ENCODE measurements at regions not wholly inside any gene's neighbourhood (a gene's known extent, or its start where the extent isn't known, plus 50 kb on each side); places are given as distances from the start of the nearest gene placed in this dataset.
"Not testable (repeated sequence)": the region's sequence is repeated elsewhere in the genome, so short reads cannot be mapped to it uniquely, and the experiment has no call there.

DNA sequence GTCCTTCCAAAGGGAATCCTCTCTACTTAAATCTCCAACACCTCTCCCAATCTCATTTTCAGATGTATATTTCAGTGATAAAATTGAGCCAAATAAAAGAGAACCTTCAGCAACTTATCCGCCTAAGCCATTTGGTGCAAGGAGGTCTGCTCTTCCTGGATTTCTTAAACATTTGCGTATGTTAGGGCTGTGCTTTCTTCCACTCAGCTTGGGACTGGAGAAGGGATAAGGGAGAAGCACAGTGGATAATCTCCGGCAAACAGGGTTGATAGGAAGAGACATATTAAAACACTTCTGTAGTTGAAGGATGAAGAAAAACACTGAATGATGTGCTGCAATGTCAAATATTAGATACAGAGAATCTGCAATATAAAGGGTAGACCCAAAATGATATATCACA lies 796.2 kb downstream of the KCNJ3 start:
- Histone ChIP-seq H4K8ac (ENCODE audit: low read depth, low read length) (no peak overlapping the region), H3K36me3 (replicated peaks in 1 of 2; ENCODE audit: control insufficient read depth in 2 of 2, insufficient read depth in 2 of 2, low read length in 2 of 2) (no peaks in the 10 kb centered on the region), H3K4me3 (ENCODE audit: low read length in 2 of 2) (no peak overlapping the region), H2BK120ac (ENCODE audit: low read depth, low read length) (no peak overlapping the region), H2BK12ac (ENCODE audit: low read length) (no peak overlapping the region), H3K79me1 (ENCODE audit: low read depth, low read length) (no peaks in the 10 kb centered on the region), H3K9ac (ENCODE audit: low read depth, low read length, poor library complexity) (no peak overlapping the region), H3K18ac (ENCODE audit: low read length) (no peak overlapping the region), H3K14ac (ENCODE audit: low read length) (no peak overlapping the region), H3K4ac (ENCODE audit: low read length) (no peak overlapping the region), H2BK15ac (ENCODE audit: low read length) (no peak overlapping the region), H3K27me3 (ENCODE audit: control insufficient read depth in 3 of 3, insufficient read depth in 3 of 3, low read depth in 1 of 3, low read length in 3 of 3) (no peaks in the 10 kb centered on the region), H2AFZ (ENCODE audit: low read length) (no peak overlapping the region), H2BK5ac (ENCODE audit: low read length) (no peak overlapping the region), H3K9me3 (replicated peaks in 1 of 2; ENCODE audit: control insufficient read depth in 2 of 2, insufficient read depth in 1 of 2, low read depth in 1 of 2, low read length in 2 of 2) (no peaks in the 10 kb centered on the region), H3K23ac (ENCODE audit: low read depth, low read length, poor library complexity) (no peak overlapping the region), H3K4me1 (ENCODE audit: control insufficient read depth in 2 of 2, insufficient read depth in 1 of 2, low read depth in 1 of 2, low read length in 2 of 2) (no peaks in the 10 kb centered on the region), H2AK5ac (ENCODE audit: low read depth, low read length) (no peak overlapping the region), H3K27ac (replicated peaks; ENCODE audit: low read length) (no peak overlapping the region), H4K91ac (ENCODE audit: low read depth, low read length, poor library complexity) (no peak overlapping the region), H3K4me2 (ENCODE audit: insufficient read depth, low read length, poor library complexity, severe bottlenecking) (no peak overlapping the region)
- no peak for DNase-seq (ENCODE audit: low spot score)
- no CpG with 5 or more reads among the region's 3 CpGs for WGBS, 2 donors (ENCODE audit: extremely low coverage in 2 of 2, insufficient read length in 2 of 2, insufficient replicate concordance in 1 of 2)

DNA sequence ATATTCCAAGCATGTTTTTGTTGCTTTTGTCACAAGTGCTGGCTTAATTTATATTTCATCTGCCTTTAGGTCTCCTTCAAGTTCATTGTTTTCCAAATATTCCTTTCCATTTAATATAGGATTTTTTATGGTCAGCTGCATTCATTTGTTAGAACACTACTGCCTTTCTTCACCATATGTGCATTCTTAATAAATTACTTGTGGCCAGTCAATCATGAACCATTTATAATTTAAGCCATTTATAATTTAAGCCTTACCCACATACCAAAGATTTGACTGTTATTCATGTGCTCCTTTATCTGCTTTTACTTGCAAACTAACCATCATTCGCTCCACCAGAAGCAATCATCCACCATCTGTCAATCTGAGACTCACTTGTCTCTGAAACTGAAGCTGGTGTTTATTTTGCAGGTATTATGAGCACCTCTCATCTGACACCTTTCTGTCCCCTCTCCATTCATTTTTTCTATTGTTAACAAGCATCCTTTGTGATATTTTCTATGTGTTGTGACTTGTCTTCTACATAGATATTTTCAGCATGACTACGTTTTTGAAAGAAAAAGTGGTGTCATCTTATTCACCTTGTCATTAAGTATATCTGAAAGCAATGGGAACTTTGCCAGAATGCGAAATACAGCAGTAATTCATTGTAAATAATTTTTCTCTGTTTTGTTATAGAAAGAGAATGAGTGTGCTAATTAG lies 786.8 kb downstream of the KCNJ3 start:
- Histone ChIP-seq H4K91ac (ENCODE audit: low read depth, low read length, poor library complexity) (no peak overlapping the region), H2AK5ac (ENCODE audit: low read depth, low read length) (no peak overlapping the region), H4K8ac (ENCODE audit: low read depth, low read length) (no peak overlapping the region), H3K9me3 (replicated peaks in 1 of 2; ENCODE audit: control insufficient read depth in 2 of 2, insufficient read depth in 1 of 2, low read depth in 1 of 2, low read length in 2 of 2) (no peaks in the 10 kb centered on the region), H3K27me3 (ENCODE audit: control insufficient read depth in 3 of 3, insufficient read depth in 3 of 3, low read depth in 1 of 3, low read length in 3 of 3) (no peaks in the 10 kb centered on the region), H2BK5ac (ENCODE audit: low read length) (no peak overlapping the region), H3K4me2 (ENCODE audit: insufficient read depth, low read length, poor library complexity, severe bottlenecking) (no peak overlapping the region), H3K27ac (replicated peaks; ENCODE audit: low read length) (no peak overlapping the region), H2BK120ac (ENCODE audit: low read depth, low read length) (no peak overlapping the region), H3K36me3 (replicated peaks in 1 of 2; ENCODE audit: control insufficient read depth in 2 of 2, insufficient read depth in 2 of 2, low read length in 2 of 2) (no peaks in the 10 kb centered on the region), H3K4me1 (ENCODE audit: control insufficient read depth in 2 of 2, insufficient read depth in 1 of 2, low read depth in 1 of 2, low read length in 2 of 2) (no peaks in the 10 kb centered on the region), H3K79me1 (ENCODE audit: low read depth, low read length) (no peaks in the 10 kb centered on the region), H3K14ac (ENCODE audit: low read length) (no peak overlapping the region), H3K9ac (ENCODE audit: low read depth, low read length, poor library complexity) (no peak overlapping the region), H2BK15ac (ENCODE audit: low read length) (no peak overlapping the region), H2BK12ac (ENCODE audit: low read length) (no peak overlapping the region), H3K4me3 (ENCODE audit: low read length in 2 of 2) (no peak overlapping the region), H3K23ac (ENCODE audit: low read depth, low read length, poor library complexity) (no peak overlapping the region), H3K18ac (ENCODE audit: low read length) (no peak overlapping the region), H3K4ac (ENCODE audit: low read length) (no peak overlapping the region), H2AFZ (ENCODE audit: low read length) (no peak overlapping the region)
- no peak for DNase-seq (ENCODE audit: low spot score)
- no CpG with 5 or more reads among the region's 3 CpGs for whole genome bisulfite sequencing, 2 donors (ENCODE audit: extremely low coverage in 2 of 2, insufficient read length in 2 of 2, insufficient replicate concordance in 1 of 2)

DNA sequence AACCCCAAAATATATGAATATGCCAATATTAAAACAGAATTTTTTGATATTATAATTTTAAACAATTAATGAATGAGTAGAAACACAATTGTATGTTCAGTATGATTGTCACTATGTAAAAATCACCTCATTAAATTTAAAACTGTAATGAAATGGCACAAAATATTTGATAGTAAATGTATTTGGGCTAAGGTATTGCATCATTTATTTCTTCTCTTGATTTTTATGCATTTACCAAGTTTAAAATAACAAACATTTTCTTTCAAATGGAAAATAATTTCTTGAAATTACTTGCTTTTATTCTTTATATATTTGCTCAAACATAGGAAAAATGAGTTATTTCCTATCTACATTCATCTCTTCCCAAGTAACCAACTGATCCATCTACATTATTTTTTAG lies 782.6 kb downstream of the KCNJ3 start:
- Histone ChIP-seq H2BK5ac (ENCODE audit: low read length) (no peak overlapping the region), H3K4me2 (ENCODE audit: insufficient read depth, low read length, poor library complexity, severe bottlenecking) (no peak overlapping the region), H2BK120ac (ENCODE audit: low read depth, low read length) (no peak overlapping the region), H3K9ac (ENCODE audit: low read depth, low read length, poor library complexity) (no peak overlapping the region), H4K8ac (ENCODE audit: low read depth, low read length) (no peak overlapping the region), H3K9me3 (replicated peaks in 1 of 2; ENCODE audit: control insufficient read depth in 2 of 2, insufficient read depth in 1 of 2, low read depth in 1 of 2, low read length in 2 of 2) (no peaks in the 10 kb centered on the region), H3K23ac (ENCODE audit: low read depth, low read length, poor library complexity) (no peak overlapping the region), H3K4me3 (ENCODE audit: low read length in 2 of 2) (no peak overlapping the region), H3K27me3 (ENCODE audit: control insufficient read depth in 3 of 3, insufficient read depth in 3 of 3, low read depth in 1 of 3, low read length in 3 of 3) (no peaks in the 10 kb centered on the region), H2BK15ac (ENCODE audit: low read length) (no peak overlapping the region), H3K36me3 (replicated peaks in 1 of 2; ENCODE audit: control insufficient read depth in 2 of 2, insufficient read depth in 2 of 2, low read length in 2 of 2) (no peaks in the 10 kb centered on the region), H2BK12ac (ENCODE audit: low read length) (no peak overlapping the region), H3K4ac (ENCODE audit: low read length) (no peak overlapping the region), H3K27ac (replicated peaks; ENCODE audit: low read length) (no peak overlapping the region), H3K14ac (ENCODE audit: low read length) (no peak overlapping the region), H2AK5ac (ENCODE audit: low read depth, low read length) (no peak overlapping the region), H2AFZ (ENCODE audit: low read length) (no peak overlapping the region), H3K79me1 (ENCODE audit: low read depth, low read length) (no peaks in the 10 kb centered on the region), H3K4me1 (ENCODE audit: control insufficient read depth in 2 of 2, insufficient read depth in 1 of 2, low read depth in 1 of 2, low read length in 2 of 2) (no peaks in the 10 kb centered on the region), H3K18ac (ENCODE audit: low read length) (no peak overlapping the region), H4K91ac (ENCODE audit: low read depth, low read length, poor library complexity) (no peak overlapping the region)
- no peak for DNase-seq (ENCODE audit: low spot score)

DNA sequence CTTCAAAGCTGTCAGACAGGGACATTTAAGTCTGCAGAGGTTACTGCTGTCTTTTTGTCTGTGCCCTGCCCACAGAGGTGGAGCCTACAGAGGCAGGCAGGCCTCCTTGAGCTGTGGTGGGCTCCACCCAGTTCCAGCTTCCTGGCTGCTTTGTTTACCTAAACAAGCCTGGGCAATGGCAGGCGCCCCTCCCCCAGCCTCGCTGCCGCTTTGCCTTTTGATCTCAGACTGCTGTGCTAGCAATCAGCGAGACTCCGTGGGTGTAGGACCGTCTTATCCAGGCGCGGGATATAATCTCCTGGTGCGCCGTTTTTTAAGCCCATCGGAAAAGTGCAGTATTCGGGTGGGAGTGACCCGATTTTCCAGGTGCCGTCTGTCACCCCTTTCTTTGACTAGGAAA lies 773.5 kb downstream of the KCNJ3 start:
- H2AFZ ChIP-seq (ENCODE audit: low read length); H3K4me3 ChIP-seq (ENCODE audit: low read length in 2 of 2); H2AK5ac ChIP-seq (ENCODE audit: low read depth, low read length); H2BK5ac ChIP-seq (ENCODE audit: low read length); H3K23ac ChIP-seq (ENCODE audit: low read depth, low read length, poor library complexity); H3K4me2 ChIP-seq (ENCODE audit: insufficient read depth, low read length, poor library complexity, severe bottlenecking); H3K79me1 ChIP-seq (ENCODE audit: low read depth, low read length); H3K9ac ChIP-seq (ENCODE audit: low read depth, low read length, poor library complexity); H3K4me1 ChIP-seq (ENCODE audit: control insufficient read depth in 2 of 2, insufficient read depth in 1 of 2, low read depth in 1 of 2, low read length in 2 of 2); H3K36me3 ChIP-seq (replicated peaks in 1 of 2; ENCODE audit: control insufficient read depth in 2 of 2, insufficient read depth in 2 of 2, low read length in 2 of 2); H3K9me3 ChIP-seq (replicated peaks in 1 of 2; ENCODE audit: control insufficient read depth in 2 of 2, insufficient read depth in 1 of 2, low read depth in 1 of 2, low read length in 2 of 2); H3K27me3 ChIP-seq (ENCODE audit: control insufficient read depth in 3 of 3, insufficient read depth in 3 of 3, low read depth in 1 of 3, low read length in 3 of 3); DNase-seq (ENCODE audit: low spot score); H3K14ac ChIP-seq (ENCODE audit: low read length); H2BK120ac ChIP-seq (ENCODE audit: low read depth, low read length); H4K8ac ChIP-seq (ENCODE audit: low read depth, low read length); H2BK15ac ChIP-seq (ENCODE audit: low read length); H3K27ac ChIP-seq (replicated peaks; ENCODE audit: low read length); H2BK12ac ChIP-seq (ENCODE audit: low read length); H4K91ac ChIP-seq (ENCODE audit: low read depth, low read length, poor library complexity); H3K18ac ChIP-seq (ENCODE audit: low read length); H3K4ac ChIP-seq (ENCODE audit: low read length): not testable (repeated sequence)
- WGBS, 2 donors (ENCODE audit: extremely low coverage in 2 of 2, insufficient read length in 2 of 2, insufficient replicate concordance in 1 of 2): no CpG with 5 or more reads among the region's 14 CpGs

All from neuronal stem cell (in vitro differentiated cells).